ENCODE measurements at regions not wholly inside any gene's neighbourhood (a gene's known extent, or its start where the extent isn't known, plus 50 kb on each side); places are given as distances from the start of the nearest gene placed in this dataset.

GRCh38 chr2:188734691-188735090, 239.5 kb upstream of the COL3A1 start:
- Histone ChIP-seq H3K4me3 (ENCODE audit: low read depth in 2 of 2, low read length in 1 of 2) (no peak overlapping the region), H3K27me3 (ENCODE audit: insufficient read depth) (no peaks in the 10 kb centered on the region), H3K27ac (ENCODE audit: low read depth in 2 of 2, low read length in 1 of 2) (no peak overlapping the region), H3K9me2 (no peaks in the 10 kb centered on the region), H4K20me1 (ENCODE audit: insufficient read depth) (no peaks in the 10 kb centered on the region), H3K4me1 (ENCODE audit: control insufficient read depth in 1 of 2, insufficient read depth in 2 of 2, low read depth in 1 of 2, low read length in 1 of 2) (peaks cover 0 to 5% of the 10 kb centered on the region in 2 experiments; a peak in 2 of 4 replicates), H2AFZ (ENCODE audit: low read depth) (peak overlapping the region; percentile 64; the same call in 1 of the 2 replicates), H3K36me3 (replicated peaks in 1 of 2; ENCODE audit: control insufficient read depth in 1 of 2, insufficient read depth in 2 of 2, low read length in 1 of 2) (no peaks in the 10 kb centered on the region), H3K79me2 (ENCODE audit: insufficient read depth) (no peaks in the 10 kb centered on the region), H3F3A (replicated peaks; ENCODE audit: insufficient read depth) (no peaks in the 10 kb centered on the region), H3K4me2 (no peak overlapping the region), H3K9ac (no peak overlapping the region), H3K9me3 (no peaks in the 10 kb centered on the region)
- ChIA-PET CTCF (no interaction called here), POLR2A (no interaction called here)
- TF ChIP-seq GABPA (IDR thresholded peaks at IDR 0.05; ENCODE audit: low read depth) (no peak), TCF12 (IDR thresholded peaks at IDR 0.05) (no peak), RCOR1 (IDR thresholded peaks at IDR 0.05; ENCODE audit: low read length) (no peak), JUND (IDR thresholded peaks at IDR 0.05) (0 out of 2 replicates have a peak, but pooled peaks have one; percentile 4), MXI1 (IDR thresholded peaks at IDR 0.05; ENCODE audit: low read depth, low read length) (no peak), REST (IDR thresholded peaks at IDR 0.05; ENCODE audit: low read depth, low read length) (no peak)
- DNase-seq, result no peak
- 50% methylated on average over 3 of the region's 3 CpGs for WGBS (ENCODE audit: low lambda C conversion rate)

- CTCF ChIA-PET, result interaction anchor here (1.2 kb wide), 1 partner anchor 17 kb away, joined by 3 read pairs; no protein-coding TSS in a partner anchor
These were observed 227.4 kb upstream of the COL3A1 start for GRCh38 chr2:188746727-188747126.

GRCh38 chr2:188751816-188752215, 222.4 kb upstream of the COL3A1 start:
- ChIA-PET CTCF (no interaction called here), POLR2A (no interaction called here)
- Histone ChIP-seq H3K4me3 (ENCODE audit: low read depth in 2 of 2, low read length in 1 of 2) (no peak overlapping the region), H3K27ac (ENCODE audit: low read depth in 2 of 2, low read length in 1 of 2) (no peak overlapping the region), H3K79me2 (ENCODE audit: insufficient read depth) (no peaks in the 10 kb centered on the region), H3K9me3 (peaks cover 14% of the 10 kb centered on the region), H2AFZ (ENCODE audit: low read depth) (peak overlapping the region; percentile 14; the same call in 1 of the 2 replicates), H3K36me3 (replicated peaks in 1 of 2; ENCODE audit: control insufficient read depth in 1 of 2, insufficient read depth in 2 of 2, low read length in 1 of 2) (no peaks in the 10 kb centered on the region), H3F3A (replicated peaks; ENCODE audit: insufficient read depth) (peaks cover 3% of the 10 kb centered on the region), H3K9me2 (no peaks in the 10 kb centered on the region), H4K20me1 (ENCODE audit: insufficient read depth) (no peaks in the 10 kb centered on the region), H3K9ac (no peak overlapping the region), H3K4me1 (ENCODE audit: control insufficient read depth in 1 of 2, insufficient read depth in 2 of 2, low read depth in 1 of 2, low read length in 1 of 2) (no peaks in the 10 kb centered on the region), H3K27me3 (ENCODE audit: insufficient read depth) (no peaks in the 10 kb centered on the region), H3K4me2 (no peak overlapping the region)
- no peak for DNase-seq
- 71% methylated on average over 2 of the region's 2 CpGs for WGBS (ENCODE audit: low lambda C conversion rate)
- TF ChIP-seq TEAD4 (IDR thresholded peaks at IDR 0.05; ENCODE audit: borderline replicate concordance, insufficient read depth), result no peak
- no peak for TF ChIP-seq REST (IDR thresholded peaks at IDR 0.05; ENCODE audit: low read depth, low read length)
- TF ChIP-seq, protein P1, sequence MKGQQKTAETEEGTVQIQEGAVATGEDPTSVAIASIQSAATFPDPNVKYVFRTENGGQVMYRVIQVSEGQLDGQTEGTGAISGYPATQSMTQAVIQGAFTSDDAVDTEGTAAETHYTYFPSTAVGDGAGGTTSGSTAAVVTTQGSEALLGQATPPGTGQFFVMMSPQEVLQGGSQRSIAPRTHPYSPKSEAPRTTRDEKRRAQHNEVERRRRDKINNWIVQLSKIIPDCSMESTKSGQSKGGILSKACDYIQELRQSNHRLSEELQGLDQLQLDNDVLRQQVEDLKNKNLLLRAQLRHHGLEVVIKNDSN (IDR thresholded peaks at IDR 0.05; ENCODE audit: borderline replicate concordance, low read depth), result no peak
- TF ChIP-seq RXRA (IDR thresholded peaks at IDR 0.05; ENCODE audit: borderline replicate concordance, low read depth), result no peak
- no peak for TF ChIP-seq SIN3A (IDR thresholded peaks at IDR 0.05; ENCODE audit: borderline replicate concordance, low read depth, low read length)
- no peak for TF ChIP-seq FOSL2 (IDR thresholded peaks at IDR 0.05; ENCODE audit: borderline replicate concordance, low read depth)
- TF ChIP-seq FOXJ3 (CRISPR knock-in tag; IDR thresholded peaks at IDR 0.05), result no peak
- no peak for TF ChIP-seq RAD21 (IDR thresholded peaks at IDR 0.05; ENCODE audit: low read length)
- TF ChIP-seq SMC3 (IDR thresholded peaks at IDR 0.05; ENCODE audit: low read depth, low read length), result no peak

More at GRCh38 chr2:188746727-188747126, 227.4 kb upstream of the COL3A1 start:
- Histone ChIP-seq H3K27ac (ENCODE audit: low read depth in 2 of 2, low read length in 1 of 2) (no peak overlapping the region), H3K36me3 (replicated peaks in 1 of 2; ENCODE audit: control insufficient read depth in 1 of 2, insufficient read depth in 2 of 2, low read length in 1 of 2) (no peaks in the 10 kb centered on the region), H3K79me2 (ENCODE audit: insufficient read depth) (no peaks in the 10 kb centered on the region), H3K9ac (no peak overlapping the region), H4K20me1 (ENCODE audit: insufficient read depth) (no peaks in the 10 kb centered on the region), H3K4me3 (ENCODE audit: low read depth in 2 of 2, low read length in 1 of 2) (no peak overlapping the region), H3F3A (replicated peaks; ENCODE audit: insufficient read depth) (peaks cover 3% of the 10 kb centered on the region), H3K9me3 (no peaks in the 10 kb centered on the region), H3K4me1 (ENCODE audit: control insufficient read depth in 1 of 2, insufficient read depth in 2 of 2, low read depth in 1 of 2, low read length in 1 of 2) (no peaks in the 10 kb centered on the region), H3K9me2 (no peaks in the 10 kb centered on the region), H2AFZ (ENCODE audit: low read depth) (no peak overlapping the region), H3K4me2 (no peak overlapping the region), H3K27me3 (ENCODE audit: insufficient read depth) (no peaks in the 10 kb centered on the region)
- no peak for DNase-seq
- TF ChIP-seq MXI1 (IDR thresholded peaks at IDR 0.05; ENCODE audit: low read depth, low read length) (no peak), YY1 (IDR thresholded peaks at IDR 0.05; ENCODE audit: low read depth) (no peak), JUND (IDR thresholded peaks at IDR 0.05) (no peak), RAD21 (IDR thresholded peaks at IDR 0.05; ENCODE audit: low read length) (no peak), GATA2 (CRISPR knock-in tag; IDR thresholded peaks at IDR 0.05) (no peak)
- POLR2A ChIA-PET, result no interaction called here

All from SK-N-SH (cell line).